Gastrocnemius medialis (tissue), 4 donors: ENCODE measurements at regions not wholly inside any gene's neighbourhood (a gene's known extent, or its start where the extent isn't known, plus 50 kb on each side); places are given as distances from the start of the nearest gene placed in this dataset.

ENCODE experiments used
- CTCF ChIP-seq, 5 experiments: fragments of 450-650 bp in 3 of 5; fragments of 200-600 bp in 2 of 5; sonication (generic) in 2 of 5; IDR thresholded peaks in 4 of 5; conservative IDR thresholded peaks in 1 of 5; 1 replicate in 4 of 5; 2 replicates in 1 of 5; pipeline ENCODE4 v1.5.1; 2016 to 2019; ENCODE audit warnings: antibody characterized with exemption in 5 of 5, mild to moderate bottlenecking in 3 of 5, moderate library complexity in 3 of 5
- POLR2A ChIP-seq, 2 donors: fragments of 450-650 bp; IDR thresholded peaks; one replicate each; pipeline ENCODE4 v1.6.1; 2017; ENCODE audit warnings: antibody characterized with exemption in 2 of 2, mild to moderate bottlenecking in 2 of 2, moderate library complexity in 2 of 2

- TF ChIP-seq POLR2A (IDR thresholded peaks at IDR 0.05) (no peak), CTCF (IDR thresholded peaks at IDR 0.05 in 4 of 5, conservative IDR thresholded peaks at IDR 0.05 in 1 of 5) (no peak)
Measured at GRCh38 chr1:239016337-239016736, 370.0 kb upstream of the CHRM3 start.
